DND-41 (cell line): ENCODE measurements at regions not wholly inside any gene's neighbourhood (a gene's known extent, or its start where the extent isn't known, plus 50 kb on each side); places are given as distances from the start of the nearest gene placed in this dataset.

Experiments
- EZH2 ChIP-seq: IDR thresholded peaks from 3 replicates; pipeline ENCODE4 v1.6.1; 2012; ENCODE audit warnings: borderline replicate concordance, low read depth, mild to moderate bottlenecking, moderate library complexity, low read length, inconsistent platforms; ENCODE audit not compliant: severe bottlenecking
- TF ChIP-seq, protein P1 (sequence below): IDR thresholded peaks from 2 replicates; pipeline ENCODE4 v1.5.1; 2012; ENCODE audit warnings: borderline replicate concordance, low read length, moderate library complexity, mild to moderate bottlenecking; ENCODE audit not compliant: poor library complexity, severe bottlenecking; ENCODE audit errors: extremely low read depth

- TF ChIP-seq, protein P1, sequence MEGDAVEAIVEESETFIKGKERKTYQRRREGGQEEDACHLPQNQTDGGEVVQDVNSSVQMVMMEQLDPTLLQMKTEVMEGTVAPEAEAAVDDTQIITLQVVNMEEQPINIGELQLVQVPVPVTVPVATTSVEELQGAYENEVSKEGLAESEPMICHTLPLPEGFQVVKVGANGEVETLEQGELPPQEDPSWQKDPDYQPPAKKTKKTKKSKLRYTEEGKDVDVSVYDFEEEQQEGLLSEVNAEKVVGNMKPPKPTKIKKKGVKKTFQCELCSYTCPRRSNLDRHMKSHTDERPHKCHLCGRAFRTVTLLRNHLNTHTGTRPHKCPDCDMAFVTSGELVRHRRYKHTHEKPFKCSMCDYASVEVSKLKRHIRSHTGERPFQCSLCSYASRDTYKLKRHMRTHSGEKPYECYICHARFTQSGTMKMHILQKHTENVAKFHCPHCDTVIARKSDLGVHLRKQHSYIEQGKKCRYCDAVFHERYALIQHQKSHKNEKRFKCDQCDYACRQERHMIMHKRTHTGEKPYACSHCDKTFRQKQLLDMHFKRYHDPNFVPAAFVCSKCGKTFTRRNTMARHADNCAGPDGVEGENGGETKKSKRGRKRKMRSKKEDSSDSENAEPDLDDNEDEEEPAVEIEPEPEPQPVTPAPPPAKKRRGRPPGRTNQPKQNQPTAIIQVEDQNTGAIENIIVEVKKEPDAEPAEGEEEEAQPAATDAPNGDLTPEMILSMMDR = no peak
- no peak for TF ChIP-seq EZH2
Measured at GRCh38 chr13:90388887-90389452, 958.5 kb upstream of the MIR17HG start.
